SK-N-SH (cell line): ENCODE measurements at regions not wholly inside any gene's neighbourhood (a gene's known extent, or its start where the extent isn't known, plus 50 kb on each side); places are given as distances from the start of the nearest gene placed in this dataset.

ENCODE experiments used
- CTCF ChIA-PET: fragments of 300-600, 350-600 bp; formaldehyde crosslinking; extraction: SDS; loops from one replicate; lab custom pipeline; 2021; lab: Yijun Ruan, JAX
- POLR2A ChIA-PET: fragments of 350-600 bp; sonication (Branson Sonifier 250); formaldehyde crosslinking; extraction: SDS; loops from one replicate; lab custom pipeline; 2020; ENCODE audit warnings: antibody characterized with exemption, inconsistent platforms; lab: Yijun Ruan, JAX
- DNase-seq: peaks from one replicate; pipeline ENCODE4 v3.0.0; 2012
- H2AFZ ChIP-seq: fragments of 200-600 bp; sonication (generic); 2 replicates; pipeline ENCODE4 v1.8.1; 2016; ENCODE audit warnings: antibody characterized with exemption, mild to moderate bottlenecking, low read depth
- H3F3A ChIP-seq: fragments of 200-600 bp; sonication (generic); replicated peaks from 2 replicates; pipeline ENCODE3; 2016; ENCODE audit warnings: antibody characterized with exemption, mild to moderate bottlenecking; ENCODE audit not compliant: insufficient read depth
- H3K27ac ChIP-seq, 2 experiments: fragments of 200-500 bp in 1 of 2; fragments of 200-600 bp in 1 of 2; sonication (Bioruptor generic) in 1 of 2; sonication (generic), shearing (Covaris generic) in 1 of 2; 2 replicates each; pipeline versions ENCODE4 v1.5.1 to v1.6.1; 2014 to 2016; ENCODE audit warnings: low read depth in 2 of 2, inconsistent platforms in 1 of 2, low read length in 1 of 2, mild to moderate bottlenecking in 1 of 2, mixed read lengths in 1 of 2
- H3K27me3 ChIP-seq: fragments of 200-600 bp; sonication (generic), shearing (Covaris generic); 2 replicates; pipeline ENCODE4 v1.6.1; 2016; ENCODE audit warnings: mixed run types; ENCODE audit not compliant: insufficient read depth
- H3K36me3 ChIP-seq, 2 experiments: fragments of 200-500 bp in 1 of 2; fragments of 200-600 bp in 1 of 2; sonication (Bioruptor generic) in 1 of 2; sonication (generic) in 1 of 2; replicated peaks in 1 of 2; 2 replicates each; pipeline versions ENCODE3 to v1.5.1; 2014 to 2016; ENCODE audit warnings: low read length in 1 of 2, mild to moderate bottlenecking in 1 of 2; ENCODE audit not compliant: insufficient read depth in 2 of 2, control insufficient read depth in 1 of 2
- H3K4me1 ChIP-seq, 2 experiments: fragments of 200-500 bp in 1 of 2; fragments of 200-600 bp in 1 of 2; sonication (Bioruptor generic) in 1 of 2; sonication (generic), shearing (Covaris generic) in 1 of 2; 2 replicates each; pipeline versions ENCODE4 v1.5.1 to v1.6.1; 2014 to 2016; ENCODE audit warnings: low read depth in 1 of 2, low read length in 1 of 2, mixed run types in 1 of 2; ENCODE audit not compliant: insufficient read depth in 2 of 2, control insufficient read depth in 1 of 2
- H3K4me2 ChIP-seq: fragments of 200-600 bp; sonication (generic), shearing (Covaris generic); 2 replicates; pipeline ENCODE4 v1.6.1; 2017; ENCODE audit warnings: mixed run types
- H3K4me3 ChIP-seq, 2 experiments: fragments of 200-500 bp in 1 of 2; fragments of 200-600 bp in 1 of 2; sonication (Bioruptor generic) in 1 of 2; sonication (generic), shearing (Covaris generic) in 1 of 2; 2 replicates each; pipeline versions ENCODE4 v1.5.1 to v1.8.1; 2014 to 2016; ENCODE audit warnings: low read depth in 2 of 2, inconsistent platforms in 1 of 2, low read length in 1 of 2, mild to moderate bottlenecking in 1 of 2, mixed read lengths in 1 of 2, moderate library complexity in 1 of 2
- H3K79me2 ChIP-seq: fragments of 200-600 bp; sonication (generic); 2 replicates; pipeline ENCODE4 v1.8.1; 2017; ENCODE audit warnings: mild to moderate bottlenecking; ENCODE audit not compliant: insufficient read depth
- H3K9ac ChIP-seq: fragments of 200-600 bp; sonication (generic); 2 replicates; pipeline ENCODE4 v1.6.1; 2017; ENCODE audit warnings: mixed run types
- H3K9me2 ChIP-seq: fragments of 200-600 bp; sonication (generic); 2 replicates; pipeline ENCODE4 v1.6.1; 2017; ENCODE audit warnings: mixed run types
- H3K9me3 ChIP-seq: fragments of 200-600 bp; sonication (generic); 2 replicates; pipeline ENCODE4 v1.6.1; 2017; ENCODE audit warnings: mixed run types, mild to moderate bottlenecking, moderate library complexity
- H4K20me1 ChIP-seq: fragments of 200-600 bp; sonication (generic); 2 replicates; pipeline ENCODE4 v1.6.1; 2017; ENCODE audit warnings: mild to moderate bottlenecking, mixed run types; ENCODE audit not compliant: insufficient read depth
- ELF1 ChIP-seq: IDR thresholded peaks from 2 replicates; pipeline ENCODE4 v1.4.0; 2012
- EP300 ChIP-seq, 2 experiments: IDR thresholded peaks; 2 replicates each; pipeline versions ENCODE4 v1.4.0 to v1.6.1; 2012; ENCODE audit warnings: borderline replicate concordance in 1 of 2, low read depth in 1 of 2, low read length in 1 of 2
- FOSL2 ChIP-seq: IDR thresholded peaks from 2 replicates; pipeline ENCODE4 v1.4.0; 2012; ENCODE audit warnings: low read depth, mild to moderate bottlenecking, moderate library complexity, borderline replicate concordance
- GABPA ChIP-seq: IDR thresholded peaks from 2 replicates; pipeline ENCODE4 v1.4.0; 2012; ENCODE audit warnings: low read depth, mild to moderate bottlenecking
- GATA2 ChIP-seq: sonication (generic); formaldehyde crosslinking; IDR thresholded peaks from 2 replicates; pipeline ENCODE4 v1.5.0; 2020; ENCODE audit warnings: mild to moderate bottlenecking, missing genetic modification reagents
- JUND ChIP-seq: IDR thresholded peaks from 2 replicates; pipeline ENCODE4 v1.4.0; 2012
- MXI1 ChIP-seq: IDR thresholded peaks from 2 replicates; pipeline ENCODE4 v1.6.1; 2012; ENCODE audit warnings: mild to moderate bottlenecking, low read depth, low read length, improper control_type of control experiment
- NFIC ChIP-seq: IDR thresholded peaks from 2 replicates; pipeline ENCODE4 v1.4.0; 2012; ENCODE audit warnings: borderline replicate concordance
- NRF1 ChIP-seq: IDR thresholded peaks from 2 replicates; pipeline ENCODE4 v1.6.1; 2012; ENCODE audit warnings: low read depth, mild to moderate bottlenecking, low read length
- RAD21 ChIP-seq: IDR thresholded peaks from 2 replicates; pipeline ENCODE4 v1.6.1; 2012; ENCODE audit warnings: mild to moderate bottlenecking, low read length
- RCOR1 ChIP-seq: fragments of 150-350 bp; IDR thresholded peaks from 2 replicates; pipeline ENCODE4 v1.6.1; 2017; ENCODE audit warnings: antibody characterized with exemption, low read length
- SIN3A ChIP-seq: IDR thresholded peaks from 2 replicates; pipeline ENCODE4 v1.6.1; 2012; ENCODE audit warnings: low read depth, mild to moderate bottlenecking, low read length, moderate library complexity, borderline replicate concordance
- TAF1 ChIP-seq: IDR thresholded peaks from 2 replicates; pipeline ENCODE4 v1.6.1; 2012; ENCODE audit warnings: low read depth, mild to moderate bottlenecking, low read length, moderate library complexity, borderline replicate concordance
- WGBS: methylation state at CpG from one replicate; pipeline ENCODE4 v1.1.6; 2017; ENCODE audit warnings: low lambda C conversion rate; 5-methylcytosine and 5-hydroxymethylcytosine counted together
- TF ChIP-seq, protein P1 (sequence below): IDR thresholded peaks from 2 replicates; pipeline ENCODE4 v1.4.0; 2012; ENCODE audit warnings: low read depth
- TF ChIP-seq, protein P2 (sequence below): fragments of 150-350 bp; IDR thresholded peaks from 2 replicates; pipeline ENCODE4 v1.6.1; 2016; ENCODE audit warnings: mild to moderate bottlenecking, low read depth, low read length
- TF ChIP-seq, protein P3 (sequence below): fragments of 200-600 bp; sonication (generic); IDR thresholded peaks from 2 replicates; pipeline ENCODE4 v1.6.1; 2017; ENCODE audit warnings: antibody characterized with exemption, mild to moderate bottlenecking, moderate library complexity
- TF ChIP-seq, protein P4 (sequence below): IDR thresholded peaks from 2 replicates; pipeline ENCODE4 v1.6.1; 2012; ENCODE audit warnings: mild to moderate bottlenecking, low read depth, low read length, moderate library complexity
- TF ChIP-seq, protein P5 (sequence below): IDR thresholded peaks from 2 replicates; pipeline ENCODE4 v1.4.0; 2012; ENCODE audit warnings: low read depth, borderline replicate concordance
- TF ChIP-seq, protein P6 (sequence below): IDR thresholded peaks from 2 replicates; pipeline ENCODE4; 2012
- TF ChIP-seq, protein P7 (sequence below): fragments of 150-350 bp; IDR thresholded peaks from 2 replicates; pipeline ENCODE4 v1.6.1; 2017; ENCODE audit warnings: antibody characterized with exemption, low read length, low read depth, borderline replicate concordance

DNA sequence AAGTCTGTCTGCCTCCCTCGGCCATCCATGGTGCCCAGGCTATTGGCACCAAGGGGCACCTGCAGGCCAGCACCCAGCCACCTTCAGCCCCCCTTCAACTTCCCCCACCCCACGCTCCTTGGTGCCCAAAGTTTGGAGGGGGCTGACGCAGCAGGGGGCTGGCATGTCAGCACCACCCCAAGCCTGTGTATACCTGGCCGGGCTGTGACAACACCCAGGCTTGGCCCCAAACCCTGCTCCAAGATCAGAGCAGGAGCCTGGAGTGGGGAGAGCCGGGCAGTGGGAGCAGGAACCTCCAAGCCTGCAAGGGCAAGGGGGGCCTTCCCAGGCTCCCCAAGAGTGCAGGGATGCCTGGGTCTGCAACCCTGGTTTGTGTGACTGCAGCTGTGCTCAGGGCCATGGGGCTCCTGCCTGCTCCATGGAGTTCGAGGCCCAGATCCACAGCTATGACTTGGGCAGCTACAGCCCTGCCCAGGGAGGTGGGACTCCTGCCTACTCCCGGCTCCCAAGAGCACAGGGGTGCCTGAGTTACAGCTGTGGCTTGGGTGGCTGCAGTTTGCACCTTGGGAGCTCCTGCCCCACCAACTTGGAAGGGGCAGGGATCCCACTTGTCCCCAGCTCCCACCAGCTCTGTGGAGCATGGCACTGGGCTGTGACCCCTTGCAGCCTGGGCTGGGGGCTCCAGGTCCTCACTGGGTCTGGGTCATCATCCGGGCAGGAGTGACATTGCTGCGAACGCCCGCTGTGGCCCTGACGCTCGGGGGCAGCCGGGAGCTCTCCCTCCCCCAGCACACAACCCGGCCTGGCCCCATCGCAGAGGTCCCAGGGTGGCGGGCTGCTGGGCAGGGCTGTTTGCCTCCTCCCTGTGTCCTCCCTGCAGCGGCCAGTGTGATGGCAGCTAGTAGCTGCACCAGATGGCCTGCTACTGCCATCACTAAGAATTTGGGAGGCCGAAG is 175.5 kb upstream of the SDK2 start:
- no peak overlapping the region for H3K27ac ChIP-seq
- H3K9me3 ChIP-seq = 0 out of 2 replicates have a peak, but pooled peaks cover 5% of the 10 kb centered on the region
- H3K4me3 ChIP-seq = no peak overlapping the region
- POLR2A ChIA-PET = no interaction called here
- H3K4me2 ChIP-seq = no peak overlapping the region
- TF ChIP-seq, protein P1, sequence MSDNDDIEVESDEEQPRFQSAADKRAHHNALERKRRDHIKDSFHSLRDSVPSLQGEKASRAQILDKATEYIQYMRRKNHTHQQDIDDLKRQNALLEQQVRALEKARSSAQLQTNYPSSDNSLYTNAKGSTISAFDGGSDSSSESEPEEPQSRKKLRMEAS = no peak
- no peak for TF ChIP-seq MXI1
- no peak for TF ChIP-seq TAF1
- TF ChIP-seq, protein P2, sequence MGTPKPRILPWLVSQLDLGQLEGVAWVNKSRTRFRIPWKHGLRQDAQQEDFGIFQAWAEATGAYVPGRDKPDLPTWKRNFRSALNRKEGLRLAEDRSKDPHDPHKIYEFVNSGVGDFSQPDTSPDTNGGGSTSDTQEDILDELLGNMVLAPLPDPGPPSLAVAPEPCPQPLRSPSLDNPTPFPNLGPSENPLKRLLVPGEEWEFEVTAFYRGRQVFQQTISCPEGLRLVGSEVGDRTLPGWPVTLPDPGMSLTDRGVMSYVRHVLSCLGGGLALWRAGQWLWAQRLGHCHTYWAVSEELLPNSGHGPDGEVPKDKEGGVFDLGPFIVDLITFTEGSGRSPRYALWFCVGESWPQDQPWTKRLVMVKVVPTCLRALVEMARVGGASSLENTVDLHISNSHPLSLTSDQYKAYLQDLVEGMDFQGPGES = no peak
- TF ChIP-seq EP300 (IDR thresholded peaks at IDR 0.05; ENCODE audit: borderline replicate concordance in 1 of 2, low read depth in 1 of 2, low read length in 1 of 2) = no peak
- TF ChIP-seq, protein P3, sequence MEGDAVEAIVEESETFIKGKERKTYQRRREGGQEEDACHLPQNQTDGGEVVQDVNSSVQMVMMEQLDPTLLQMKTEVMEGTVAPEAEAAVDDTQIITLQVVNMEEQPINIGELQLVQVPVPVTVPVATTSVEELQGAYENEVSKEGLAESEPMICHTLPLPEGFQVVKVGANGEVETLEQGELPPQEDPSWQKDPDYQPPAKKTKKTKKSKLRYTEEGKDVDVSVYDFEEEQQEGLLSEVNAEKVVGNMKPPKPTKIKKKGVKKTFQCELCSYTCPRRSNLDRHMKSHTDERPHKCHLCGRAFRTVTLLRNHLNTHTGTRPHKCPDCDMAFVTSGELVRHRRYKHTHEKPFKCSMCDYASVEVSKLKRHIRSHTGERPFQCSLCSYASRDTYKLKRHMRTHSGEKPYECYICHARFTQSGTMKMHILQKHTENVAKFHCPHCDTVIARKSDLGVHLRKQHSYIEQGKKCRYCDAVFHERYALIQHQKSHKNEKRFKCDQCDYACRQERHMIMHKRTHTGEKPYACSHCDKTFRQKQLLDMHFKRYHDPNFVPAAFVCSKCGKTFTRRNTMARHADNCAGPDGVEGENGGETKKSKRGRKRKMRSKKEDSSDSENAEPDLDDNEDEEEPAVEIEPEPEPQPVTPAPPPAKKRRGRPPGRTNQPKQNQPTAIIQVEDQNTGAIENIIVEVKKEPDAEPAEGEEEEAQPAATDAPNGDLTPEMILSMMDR = no peak
- TF ChIP-seq, protein P4, sequence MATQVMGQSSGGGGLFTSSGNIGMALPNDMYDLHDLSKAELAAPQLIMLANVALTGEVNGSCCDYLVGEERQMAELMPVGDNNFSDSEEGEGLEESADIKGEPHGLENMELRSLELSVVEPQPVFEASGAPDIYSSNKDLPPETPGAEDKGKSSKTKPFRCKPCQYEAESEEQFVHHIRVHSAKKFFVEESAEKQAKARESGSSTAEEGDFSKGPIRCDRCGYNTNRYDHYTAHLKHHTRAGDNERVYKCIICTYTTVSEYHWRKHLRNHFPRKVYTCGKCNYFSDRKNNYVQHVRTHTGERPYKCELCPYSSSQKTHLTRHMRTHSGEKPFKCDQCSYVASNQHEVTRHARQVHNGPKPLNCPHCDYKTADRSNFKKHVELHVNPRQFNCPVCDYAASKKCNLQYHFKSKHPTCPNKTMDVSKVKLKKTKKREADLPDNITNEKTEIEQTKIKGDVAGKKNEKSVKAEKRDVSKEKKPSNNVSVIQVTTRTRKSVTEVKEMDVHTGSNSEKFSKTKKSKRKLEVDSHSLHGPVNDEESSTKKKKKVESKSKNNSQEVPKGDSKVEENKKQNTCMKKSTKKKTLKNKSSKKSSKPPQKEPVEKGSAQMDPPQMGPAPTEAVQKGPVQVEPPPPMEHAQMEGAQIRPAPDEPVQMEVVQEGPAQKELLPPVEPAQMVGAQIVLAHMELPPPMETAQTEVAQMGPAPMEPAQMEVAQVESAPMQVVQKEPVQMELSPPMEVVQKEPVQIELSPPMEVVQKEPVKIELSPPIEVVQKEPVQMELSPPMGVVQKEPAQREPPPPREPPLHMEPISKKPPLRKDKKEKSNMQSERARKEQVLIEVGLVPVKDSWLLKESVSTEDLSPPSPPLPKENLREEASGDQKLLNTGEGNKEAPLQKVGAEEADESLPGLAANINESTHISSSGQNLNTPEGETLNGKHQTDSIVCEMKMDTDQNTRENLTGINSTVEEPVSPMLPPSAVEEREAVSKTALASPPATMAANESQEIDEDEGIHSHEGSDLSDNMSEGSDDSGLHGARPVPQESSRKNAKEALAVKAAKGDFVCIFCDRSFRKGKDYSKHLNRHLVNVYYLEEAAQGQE = no peak
- no peak for TF ChIP-seq GABPA
- TF ChIP-seq, protein P5, sequence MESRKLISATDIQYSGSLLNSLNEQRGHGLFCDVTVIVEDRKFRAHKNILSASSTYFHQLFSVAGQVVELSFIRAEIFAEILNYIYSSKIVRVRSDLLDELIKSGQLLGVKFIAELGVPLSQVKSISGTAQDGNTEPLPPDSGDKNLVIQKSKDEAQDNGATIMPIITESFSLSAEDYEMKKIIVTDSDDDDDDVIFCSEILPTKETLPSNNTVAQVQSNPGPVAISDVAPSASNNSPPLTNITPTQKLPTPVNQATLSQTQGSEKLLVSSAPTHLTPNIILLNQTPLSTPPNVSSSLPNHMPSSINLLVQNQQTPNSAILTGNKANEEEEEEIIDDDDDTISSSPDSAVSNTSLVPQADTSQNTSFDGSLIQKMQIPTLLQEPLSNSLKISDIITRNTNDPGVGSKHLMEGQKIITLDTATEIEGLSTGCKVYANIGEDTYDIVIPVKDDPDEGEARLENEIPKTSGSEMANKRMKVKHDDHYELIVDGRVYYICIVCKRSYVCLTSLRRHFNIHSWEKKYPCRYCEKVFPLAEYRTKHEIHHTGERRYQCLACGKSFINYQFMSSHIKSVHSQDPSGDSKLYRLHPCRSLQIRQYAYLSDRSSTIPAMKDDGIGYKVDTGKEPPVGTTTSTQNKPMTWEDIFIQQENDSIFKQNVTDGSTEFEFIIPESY = no peak
- no peak for TF ChIP-seq RAD21
- no peak for TF ChIP-seq ELF1
- TF ChIP-seq GATA2 (CRISPR knock-in tag) = no peak
- no peak for TF ChIP-seq SIN3A
- TF ChIP-seq NFIC = no peak
- TF ChIP-seq, protein P6, sequence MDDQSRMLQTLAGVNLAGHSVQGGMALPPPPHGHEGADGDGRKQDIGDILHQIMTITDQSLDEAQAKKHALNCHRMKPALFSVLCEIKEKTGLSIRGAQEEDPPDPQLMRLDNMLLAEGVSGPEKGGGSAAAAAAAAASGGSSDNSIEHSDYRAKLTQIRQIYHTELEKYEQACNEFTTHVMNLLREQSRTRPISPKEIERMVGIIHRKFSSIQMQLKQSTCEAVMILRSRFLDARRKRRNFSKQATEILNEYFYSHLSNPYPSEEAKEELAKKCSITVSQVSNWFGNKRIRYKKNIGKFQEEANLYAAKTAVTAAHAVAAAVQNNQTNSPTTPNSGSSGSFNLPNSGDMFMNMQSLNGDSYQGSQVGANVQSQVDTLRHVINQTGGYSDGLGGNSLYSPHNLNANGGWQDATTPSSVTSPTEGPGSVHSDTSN = no peak
- no peak for TF ChIP-seq FOSL2
- no peak for TF ChIP-seq JUND
- TF ChIP-seq NRF1 = no peak
- TF ChIP-seq, protein P7, sequence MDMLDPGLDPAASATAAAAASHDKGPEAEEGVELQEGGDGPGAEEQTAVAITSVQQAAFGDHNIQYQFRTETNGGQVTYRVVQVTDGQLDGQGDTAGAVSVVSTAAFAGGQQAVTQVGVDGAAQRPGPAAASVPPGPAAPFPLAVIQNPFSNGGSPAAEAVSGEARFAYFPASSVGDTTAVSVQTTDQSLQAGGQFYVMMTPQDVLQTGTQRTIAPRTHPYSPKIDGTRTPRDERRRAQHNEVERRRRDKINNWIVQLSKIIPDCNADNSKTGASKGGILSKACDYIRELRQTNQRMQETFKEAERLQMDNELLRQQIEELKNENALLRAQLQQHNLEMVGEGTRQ = no peak
- no peak for TF ChIP-seq RCOR1
- CTCF ChIA-PET = interaction anchor here (0.6 to 3.7 kb wide), 18 partner anchors 14 to 385 kb away, joined by 3 to 23 read pairs (median 3); no protein-coding TSS in a partner anchor
- no peaks in the 10 kb centered on the region for H4K20me1 ChIP-seq
- 34% methylated on average over 8 of the region's 19 CpGs for WGBS
- no peak overlapping the region for H2AFZ ChIP-seq
- no peak for DNase-seq
- H3K36me3 ChIP-seq = no peaks in the 10 kb centered on the region
- H3K79me2 ChIP-seq = no peaks in the 10 kb centered on the region
- no peak overlapping the region for H3K9ac ChIP-seq
- H3K4me1 ChIP-seq = peaks cover 0 to 34% of the 10 kb centered on the region in 2 experiments; a peak in 2 of 4 replicates
- no peaks in the 10 kb centered on the region for H3K9me2 ChIP-seq
- H3F3A ChIP-seq = no peaks in the 10 kb centered on the region
- no peaks in the 10 kb centered on the region for H3K27me3 ChIP-seq
